Psoas muscle (tissue), 7 donors: ENCODE measurements at regions not wholly inside any gene's neighbourhood (a gene's known extent, or its start where the extent isn't known, plus 50 kb on each side); places are given as distances from the start of the nearest gene placed in this dataset.
"Not testable (repeated sequence)": the region's sequence is repeated elsewhere in the genome, so short reads cannot be mapped to it uniquely, and the experiment has no call there.

Experiments used
- ATAC-seq, 4 donors: fragments of 200-7000 bp; cut with Tn5 transposase; one replicate each; pipeline ENCODE4 v1.9.1; 2020; ENCODE audit warnings: moderate library complexity in 3 of 4, mild to moderate bottlenecking in 2 of 4
- DNase-seq, 2 donors: peaks; one replicate each; pipeline ENCODE4 v3.0.0-alpha.2; 2020
- H3K27ac ChIP-seq: fragments of 200-600 bp; one replicate; pipeline ENCODE4 v1.8.0; 2022
- H3K27me3 ChIP-seq, 3 donors: fragments of 200-600 bp in 1 of 3; one replicate each; pipeline versions ENCODE4 v1.6.1 to v1.8.0; 2013 to 2022; ENCODE audit warnings: low read length in 2 of 3, mild to moderate bottlenecking in 2 of 3, moderate library complexity in 1 of 3; ENCODE audit not compliant: insufficient read depth in 3 of 3
- H3K36me3 ChIP-seq, 2 donors: fragments of 200-600 bp in 1 of 2; one replicate each; pipeline versions ENCODE4 v1.6.1 to v1.8.0; 2013 to 2022; ENCODE audit warnings: low read depth in 1 of 2, mild to moderate bottlenecking in 1 of 2, moderate library complexity in 1 of 2; ENCODE audit not compliant: insufficient read depth in 1 of 2
- H3K4me1 ChIP-seq: fragments of 200-600 bp; one replicate; pipeline ENCODE4 v1.8.0; 2022
- H3K4me3 ChIP-seq: fragments of 200-600 bp; one replicate; pipeline ENCODE4 v1.8.0; 2022; ENCODE audit warnings: mild to moderate bottlenecking
- H3K9me3 ChIP-seq: fragments of 200-600 bp; one replicate; pipeline ENCODE4 v1.8.0; 2022
- WGBS, 3 donors: extraction: QIAGEN DNeasy Blood & Tissue Kit; methylation state at CpG; one replicate each; pipeline versions ENCODE4 v1.1.6 to v1.1.7; 2013; 5-methylcytosine and 5-hydroxymethylcytosine counted together
- intact Hi-C, 2 donors: fragments of 100-400 bp; cut with DNase I; formaldehyde crosslinking; loops; one replicate each; pipeline versions ENCODE4 v1.11.0 to v1.14.2; 2022
- TF ChIP-seq, protein P1 (sequence below): fragments of 200-600 bp; IDR thresholded peaks from one replicate; pipeline ENCODE4 v1.8.0; 2022; ENCODE audit warnings: antibody characterized with exemption
- donor health status: healthy with polysubstance abuse.
- donor health status: DM: no; HTN: no; CAD: no; lungs with moderate emphysema.
- donor health status: Bipolar disorder and iron deficiency.
- donor health status: healthy.
- donor health status: DM: yes; HTN: yes; CAD: no.
- donor health status: DM: no; HTN: no; CAD: no.
- donor health status: DM: yes; HTN: yes; CAD: no.

DNA sequence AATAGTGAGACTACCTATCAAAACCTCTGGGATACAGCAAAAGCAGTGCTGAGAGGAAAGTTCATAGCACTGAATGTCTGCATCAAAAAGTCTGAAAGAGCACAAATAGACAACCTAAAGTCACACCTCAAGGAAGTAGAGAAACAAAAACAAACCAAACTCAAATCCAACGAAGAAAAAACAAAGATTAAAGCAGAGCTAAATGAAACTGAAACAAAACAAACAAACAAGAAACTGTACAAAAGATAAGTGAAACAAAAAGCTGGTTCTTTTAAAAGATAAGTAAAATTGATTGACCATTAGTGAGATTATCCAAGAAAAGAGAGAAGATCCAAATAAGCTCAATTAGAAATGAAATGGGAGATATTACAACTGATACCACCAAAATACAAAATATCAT lies 378.3 kb upstream of the NDST4 start:
- intact Hi-C loops, result no loop called here
- ATAC-seq (no peak), DNase-seq (no peak)
- Histone ChIP-seq H3K4me1 (no peaks in the 10 kb centered on the region), H3K36me3 (no peaks in the 10 kb centered on the region), H3K9me3 (peaks cover 7% of the 10 kb centered on the region), H3K27ac (no peak overlapping the region), H3K27me3 (no peaks in the 10 kb centered on the region), H3K4me3 (no peak overlapping the region)
- whole genome bisulfite sequencing, 3 donors, result 65 to 66% (median 65%) methylated on average over 1 of the region's 1 CpG
- TF ChIP-seq, protein P1, sequence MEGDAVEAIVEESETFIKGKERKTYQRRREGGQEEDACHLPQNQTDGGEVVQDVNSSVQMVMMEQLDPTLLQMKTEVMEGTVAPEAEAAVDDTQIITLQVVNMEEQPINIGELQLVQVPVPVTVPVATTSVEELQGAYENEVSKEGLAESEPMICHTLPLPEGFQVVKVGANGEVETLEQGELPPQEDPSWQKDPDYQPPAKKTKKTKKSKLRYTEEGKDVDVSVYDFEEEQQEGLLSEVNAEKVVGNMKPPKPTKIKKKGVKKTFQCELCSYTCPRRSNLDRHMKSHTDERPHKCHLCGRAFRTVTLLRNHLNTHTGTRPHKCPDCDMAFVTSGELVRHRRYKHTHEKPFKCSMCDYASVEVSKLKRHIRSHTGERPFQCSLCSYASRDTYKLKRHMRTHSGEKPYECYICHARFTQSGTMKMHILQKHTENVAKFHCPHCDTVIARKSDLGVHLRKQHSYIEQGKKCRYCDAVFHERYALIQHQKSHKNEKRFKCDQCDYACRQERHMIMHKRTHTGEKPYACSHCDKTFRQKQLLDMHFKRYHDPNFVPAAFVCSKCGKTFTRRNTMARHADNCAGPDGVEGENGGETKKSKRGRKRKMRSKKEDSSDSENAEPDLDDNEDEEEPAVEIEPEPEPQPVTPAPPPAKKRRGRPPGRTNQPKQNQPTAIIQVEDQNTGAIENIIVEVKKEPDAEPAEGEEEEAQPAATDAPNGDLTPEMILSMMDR, result no peak

DNA sequence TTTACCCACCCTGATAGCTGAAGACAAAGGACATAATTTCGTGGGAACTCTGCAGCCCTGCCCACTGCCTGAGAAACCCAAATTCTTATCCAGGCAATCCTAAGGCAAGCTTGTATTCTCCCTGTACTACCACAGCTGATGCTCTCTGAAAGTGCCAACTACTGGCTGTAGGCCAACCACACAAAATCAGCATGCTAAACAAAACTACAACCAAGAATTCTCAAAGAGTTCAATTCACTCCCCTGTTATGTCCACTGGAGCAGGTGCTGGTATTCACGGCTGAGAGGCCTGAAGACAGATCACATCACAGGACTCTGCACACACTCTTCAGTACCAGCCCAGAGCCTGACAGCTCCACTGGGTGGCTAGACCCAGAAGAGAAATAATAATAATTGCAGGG lies 375.9 kb upstream of the NDST4 start:
- no peak overlapping the region for H3K27ac ChIP-seq
- TF ChIP-seq, protein P1, result no peak
- intact Hi-C loops, result no loop called here
- no peaks in the 10 kb centered on the region for H3K36me3 ChIP-seq
- no peak for ATAC-seq
- 31 to 42% (median 31%) methylated on average over 2 of the region's 2 CpGs for WGBS, 3 donors
- no peaks in the 10 kb centered on the region for H3K27me3 ChIP-seq
- no peak overlapping the region for H3K4me3 ChIP-seq
- H3K4me1 ChIP-seq, result no peaks in the 10 kb centered on the region
- H3K9me3 ChIP-seq, result no peaks in the 10 kb centered on the region
- DNase-seq, result no peak

DNA sequence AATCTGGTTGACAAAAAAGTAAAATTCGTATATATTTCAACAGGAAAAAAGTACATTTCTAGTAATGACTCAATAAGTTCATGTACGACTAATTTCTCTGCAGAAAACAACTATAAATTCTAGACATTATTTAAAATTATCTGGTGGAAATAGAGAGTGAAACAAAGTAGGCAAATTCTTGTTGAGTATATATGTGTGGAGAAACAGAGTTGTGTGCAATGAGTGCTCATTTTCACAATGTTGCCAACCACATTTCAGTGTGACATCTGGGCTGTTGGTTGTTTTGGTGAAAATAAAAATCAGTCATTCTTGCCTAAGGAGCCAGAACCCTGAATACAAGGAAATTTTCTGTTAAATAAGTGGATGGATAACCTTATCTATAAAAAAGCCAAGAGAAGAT lies 372.0 kb upstream of the NDST4 start:
- Histone ChIP-seq H3K27me3 (no peaks in the 10 kb centered on the region), H3K27ac (no peak overlapping the region), H3K4me1 (no peaks in the 10 kb centered on the region), H3K9me3 (no peaks in the 10 kb centered on the region), H3K4me3 (no peak overlapping the region), H3K36me3 (no peaks in the 10 kb centered on the region)
- DNase-seq (no peak), ATAC-seq (no peak)
- TF ChIP-seq, protein P1, result no peak
- intact Hi-C loops, result no loop called here
- WGBS, 3 donors, result 63 to 74% (median 70%) methylated on average over 2 of the region's 2 CpGs

DNA sequence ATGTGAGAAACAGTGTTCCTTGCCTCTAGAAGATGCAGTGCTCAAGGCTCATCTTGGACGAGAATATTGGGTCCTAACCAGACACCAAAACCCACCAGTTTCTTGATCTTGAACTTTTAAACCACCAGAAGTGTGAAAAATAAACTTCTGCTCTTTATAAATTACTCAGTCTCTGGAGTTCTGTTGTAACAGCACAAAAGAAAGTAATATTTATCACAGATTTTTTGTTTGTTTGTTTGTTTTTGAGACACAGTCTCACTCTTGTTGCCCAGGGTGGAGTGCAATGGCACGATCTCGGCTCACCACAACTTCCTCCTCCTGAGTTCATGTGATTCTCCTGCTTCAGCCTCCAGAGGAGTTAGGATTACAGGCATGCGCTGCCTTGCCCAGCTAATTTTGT lies 371.1 kb upstream of the NDST4 start:
- ATAC-seq, result no peak
- 81 to 89% (median 84%) methylated on average over 4 of the region's 4 CpGs for WGBS, 3 donors

DNA sequence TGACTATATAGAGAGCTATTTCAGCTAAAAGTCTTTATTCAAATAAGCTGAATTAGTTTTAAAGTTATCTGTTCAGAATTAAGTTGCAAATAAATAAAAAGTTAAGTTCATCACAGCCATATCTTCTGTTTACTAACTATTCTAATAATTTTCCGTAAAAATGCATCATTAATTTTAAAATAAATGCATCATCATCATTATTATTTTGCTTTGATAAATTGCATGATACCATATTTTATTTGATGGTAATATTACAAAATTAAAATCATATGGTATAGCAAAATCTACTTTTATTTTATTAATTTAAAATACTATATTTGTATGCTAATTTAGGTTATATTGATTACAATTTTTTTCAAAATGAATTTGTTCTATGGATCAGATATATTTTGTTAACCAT lies 357.3 kb upstream of the NDST4 start:
- no peaks in the 10 kb centered on the region for H3K27me3 ChIP-seq
- no peaks in the 10 kb centered on the region for H3K4me1 ChIP-seq
- H3K4me3 ChIP-seq, result no peak overlapping the region
- H3K9me3 ChIP-seq, result no peaks in the 10 kb centered on the region
- H3K27ac ChIP-seq, result no peak overlapping the region
- WGBS, 3 donors, result 0 to 86% (median 40%) methylated on average over 1 of the region's 1 CpG
- intact Hi-C loops, result no loop called here
- TF ChIP-seq, protein P1, result no peak
- DNase-seq (no peak), ATAC-seq (no peak)
- H3K36me3 ChIP-seq, result no peaks in the 10 kb centered on the region

More for the DNA sequence above, 371.1 kb upstream of the NDST4 start:
- no peaks in the 10 kb centered on the region for H3K4me1 ChIP-seq
- no peaks in the 10 kb centered on the region for H3K36me3 ChIP-seq
- TF ChIP-seq, protein P1, result no peak
- H3K27ac ChIP-seq, result no peak overlapping the region
- no peak for DNase-seq
- no peaks in the 10 kb centered on the region for H3K27me3 ChIP-seq
- intact Hi-C loops, result no loop called here
- no peaks in the 10 kb centered on the region for H3K9me3 ChIP-seq
- no peak overlapping the region for H3K4me3 ChIP-seq

DNA sequence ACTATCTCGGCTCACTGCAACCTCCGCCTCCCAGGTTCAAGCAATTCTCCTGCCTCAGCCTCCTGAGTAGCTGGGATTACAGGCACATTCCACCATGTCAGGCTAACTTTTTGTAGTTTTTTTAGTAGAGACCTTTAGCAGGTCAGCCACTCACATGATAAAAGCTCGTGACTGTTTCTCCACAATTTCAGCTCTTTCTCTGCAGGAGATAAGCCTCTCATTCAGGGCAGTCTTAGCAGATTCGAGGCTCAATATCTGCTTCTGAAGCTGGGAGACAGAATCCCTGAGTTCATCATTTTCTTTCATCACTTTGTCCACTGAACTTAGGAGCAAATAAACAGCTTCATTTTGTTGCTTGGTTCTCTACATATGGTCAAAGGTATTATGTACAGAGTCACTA lies 345.9 kb upstream of the NDST4 start:
- H3K27me3 ChIP-seq, ATAC-seq, H3K4me3 ChIP-seq, H3K27ac ChIP-seq, intact Hi-C loops, H3K9me3 ChIP-seq, H3K4me1 ChIP-seq, DNase-seq, H3K36me3 ChIP-seq: not testable (repeated sequence)
- WGBS, 3 donors, result 80 to 82% (median 80%) methylated on average over 4 of the region's 4 CpGs
